HCT116 (cell line): ENCODE measurements at regions not wholly inside any gene's neighbourhood (a gene's known extent, or its start where the extent isn't known, plus 50 kb on each side); places are given as distances from the start of the nearest gene placed in this dataset.

Experiments
- ATAC-seq: fragments of 200-7000 bp; cut with Tn5 transposase; 2 replicates; pipeline ENCODE4 v1.9.1; 2020; ENCODE audit warnings: mild to moderate bottlenecking, moderate library complexity
- BruUV-seq: library from RNA; stranded (reverse); fragments of 400-500 nt; replicated peaks from 2 replicates; lab custom pipeline; 2021; lab: Mats Ljungman, UMichigan
- CTCF ChIA-PET: fragments of 300-600 bp; sonication (Branson Sonifier 250); formaldehyde crosslinking; loops from one replicate; lab custom pipeline; 2021; ENCODE audit warnings: antibody characterized with exemption; lab: Charles Lee
- POLR2A ChIA-PET: fragments of 300-600, 350-600 bp; sonication (Branson Sonifier 250); formaldehyde crosslinking; loops from one replicate; lab custom pipeline; 2021; ENCODE audit warnings: antibody characterized with exemption; lab: Charles Lee
- RAD21 ChIA-PET, 2 experiments: fragments of 300-600 bp; sonication (Branson Sonifier 250); formaldehyde crosslinking; loops; one replicate each; lab custom pipeline; 2023; ENCODE audit warnings: low total read pairs in 2 of 2; ENCODE audit not compliant: uncharacterized antibody in 2 of 2, unreplicated experiment in 2 of 2, low non-redundant PET in 1 of 2; lab: Charles Lee
- DNase-seq: peaks from one replicate; pipeline ENCODE4 v3.0.0-alpha.2; 2010; ENCODE audit warnings: low read depth, low spot score
- H2AFZ ChIP-seq: fragments of 200-600 bp; shearing (Covaris generic), sonication (generic); 2 replicates; pipeline ENCODE4 v1.6.1; 2017; ENCODE audit warnings: low read depth, mixed run types, mixed read lengths, antibody characterized with exemption, low read length; ENCODE audit not compliant: poor library complexity, severe bottlenecking
- H3K27ac ChIP-seq: 2 replicates; pipeline ENCODE4 v1.5.1; 2012; ENCODE audit warnings: low read depth, low read length
- H3K27me3 ChIP-seq: fragments of 200-600 bp; sonication (generic); 2 replicates; pipeline ENCODE4 v1.6.1; 2016; ENCODE audit warnings: mixed run types, low read length, mixed read lengths; ENCODE audit not compliant: insufficient read depth
- H3K36me3 ChIP-seq, 2 experiments: fragments of 200-500 bp in 1 of 2; fragments of 200-600 bp in 1 of 2; sonication (Bioruptor generic) in 1 of 2; sonication (generic) in 1 of 2; 2 replicates each; pipeline versions ENCODE4 v1.5.1 to v1.6.1; 2014 to 2016; ENCODE audit warnings: low read length in 2 of 2, inconsistent platforms in 1 of 2, mixed read lengths in 1 of 2, mixed run types in 1 of 2; ENCODE audit not compliant: insufficient read depth in 2 of 2, control insufficient read depth in 1 of 2
- H3K4me1 ChIP-seq, 2 experiments: fragments of 200-600 bp in 1 of 2; sonication (generic) in 1 of 2; 2 replicates each; pipeline versions ENCODE4 v1.5.1 to v1.6.1; 2012 to 2017; ENCODE audit warnings: low read length in 2 of 2, inconsistent platforms in 1 of 2, mild to moderate bottlenecking in 1 of 2, mixed read lengths in 1 of 2, mixed run types in 1 of 2, moderate library complexity in 1 of 2; ENCODE audit not compliant: insufficient read depth in 2 of 2, control insufficient read depth in 1 of 2
- H3K4me2 ChIP-seq: fragments of 200-600 bp; sonication (generic); 2 replicates; pipeline ENCODE4 v1.6.1; 2017; ENCODE audit warnings: mixed run types, low read length, mixed read lengths
- H3K4me3 ChIP-seq, 2 experiments: fragments of 200-600 bp in 1 of 2; sonication (generic) in 1 of 2; replicated peaks in 1 of 2; 2 replicates each; pipeline ENCODE4 v1.5.1; 2011 to 2016; ENCODE audit warnings: low read length in 2 of 2, control low read depth in 1 of 2, low read depth in 1 of 2, mild to moderate bottlenecking in 1 of 2, mixed read lengths in 1 of 2, mixed run types in 1 of 2
- H3K79me2 ChIP-seq: fragments of 200-600 bp; sonication (generic); 2 replicates; pipeline ENCODE4 v1.6.1; 2017; ENCODE audit warnings: mild to moderate bottlenecking, mixed run types, low read length, moderate library complexity, mixed read lengths; ENCODE audit not compliant: insufficient read depth
- H3K9ac ChIP-seq: fragments of 200-600 bp; sonication (generic); 2 replicates; pipeline ENCODE4 v1.6.1; 2016; ENCODE audit warnings: low read length, mixed read lengths
- H3K9me2 ChIP-seq: fragments of 200-600 bp; sonication (generic), shearing (Covaris generic); 2 replicates; pipeline ENCODE4 v1.6.1; 2017; ENCODE audit warnings: mixed run types, mild to moderate bottlenecking, moderate library complexity; ENCODE audit not compliant: insufficient read depth
- H3K9me3 ChIP-seq, 2 experiments: fragments of 200-500 bp in 1 of 2; fragments of 200-600 bp in 1 of 2; sonication (Bioruptor generic) in 1 of 2; sonication (generic) in 1 of 2; 2 replicates each; pipeline ENCODE4 v1.6.1; 2014 to 2017; ENCODE audit warnings: low read length in 2 of 2, mixed read lengths in 2 of 2, inconsistent platforms in 1 of 2, low read depth in 1 of 2, mild to moderate bottlenecking in 1 of 2, mixed run types in 1 of 2, moderate library complexity in 1 of 2; ENCODE audit not compliant: control insufficient read depth in 1 of 2, insufficient read depth in 1 of 2
- H4K20me1 ChIP-seq: fragments of 200-600 bp; sonication (generic), shearing (Covaris generic); 2 replicates; pipeline ENCODE4 v1.6.1; 2017; ENCODE audit warnings: mixed run types, mild to moderate bottlenecking, moderate library complexity; ENCODE audit not compliant: insufficient read depth
- EZH2 ChIP-seq: fragments of 200-600 bp; sonication (generic); IDR thresholded peaks from 2 replicates; pipeline ENCODE4 v1.6.1; 2017; ENCODE audit warnings: antibody characterized with exemption, mixed run types
- REST ChIP-seq: IDR thresholded peaks from 2 replicates; pipeline ENCODE4 v1.6.1; 2012; ENCODE audit warnings: low read depth
- SP1 ChIP-seq: IDR thresholded peaks from 2 replicates; pipeline ENCODE4 v1.6.1; 2012; ENCODE audit warnings: low read depth
- TCF7L2 ChIP-seq: IDR thresholded peaks from 2 replicates; pipeline ENCODE4 v1.7.0; 2011; ENCODE audit warnings: borderline replicate concordance, inconsistent platforms; ENCODE audit not compliant: insufficient read depth, insufficient read length; ENCODE audit errors: extremely low read depth
- ZFX ChIP-seq: fragments of 450-650 bp; IDR thresholded peaks from 2 replicates; pipeline ENCODE4 v1.6.1; 2017
- intact Hi-C: fragments of 100-400 bp; cut with micrococcal nuclease; formaldehyde crosslinking; loops from 2 replicates; pipeline ENCODE4 v1.10.0; 2022

DNA sequence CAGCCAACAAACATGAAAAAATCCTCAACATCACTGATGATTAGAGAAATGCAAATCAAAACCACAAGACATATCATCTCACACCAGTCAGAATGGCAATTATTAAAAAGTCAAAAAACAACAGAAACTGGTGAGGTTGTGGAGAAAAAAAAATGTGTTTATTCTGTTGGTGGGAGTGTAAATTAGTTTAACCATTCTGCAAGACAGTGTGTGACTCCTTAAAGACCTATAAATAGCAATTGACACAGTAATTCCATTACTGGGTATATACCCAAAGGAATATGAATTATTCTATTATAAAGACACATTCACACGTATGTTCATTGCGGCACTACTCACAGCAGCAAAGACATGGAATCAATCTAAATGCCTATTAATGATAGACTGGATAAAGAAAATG, 427.3 kb upstream of the CHORDC1 start (continued):
- TF ChIP-seq REST: no peak
- no peak for TF ChIP-seq TCF7L2
- TF ChIP-seq ZFX: no peak
- TF ChIP-seq EZH2: no peak

GRCh38 chr11:90646706-90647105, 423.9 kb upstream of the CHORDC1 start:
- Histone ChIP-seq H3K4me1 (no peaks in the 10 kb centered on the region), H3K4me3 (no peak overlapping the region), H2AFZ (no peak overlapping the region), H3K9me3 (peaks cover 0 to 11% of the 10 kb centered on the region in 2 experiments; a peak in 1 of 4 replicates), H3K27ac (no peak overlapping the region), H3K27me3 (no peaks in the 10 kb centered on the region), H3K4me2 (no peak overlapping the region), H3K36me3 (no peaks in the 10 kb centered on the region), H3K9ac (no peak overlapping the region), H3K79me2 (no peaks in the 10 kb centered on the region), H4K20me1 (no peaks in the 10 kb centered on the region), H3K9me2 (no peaks in the 10 kb centered on the region)
- ATAC-seq (no peak), DNase-seq (no peak)
- POLR2A ChIA-PET: no interaction called here
- CTCF ChIA-PET: no interaction called here
- BruUV-seq: no TSS peak
- TF ChIP-seq SP1: no peak
- intact Hi-C loops: no loop called here
- RAD21 ChIA-PET: no interaction called here
